GM19240 (cell line): ENCODE measurements at regions not wholly inside any gene's neighbourhood (a gene's known extent, or its start where the extent isn't known, plus 50 kb on each side); places are given as distances from the start of the nearest gene placed in this dataset.
"Not testable (repeated sequence)": the region's sequence is repeated elsewhere in the genome, so short reads cannot be mapped to it uniquely, and the experiment has no call there.

Experiments
- DNase-seq: peaks from one replicate; pipeline ENCODE4 v3.0.0; 2011; ENCODE audit warnings: low spot score; ENCODE audit not compliant: insufficient read length

GRCh38 chr5:96209829-96210228, 223.2 kb downstream of the PCSK1 start:
- no peak for DNase-seq

GRCh38 chr5:96207420-96207819, 225.6 kb downstream of the PCSK1 start:
- DNase-seq, result no peak

DNA sequence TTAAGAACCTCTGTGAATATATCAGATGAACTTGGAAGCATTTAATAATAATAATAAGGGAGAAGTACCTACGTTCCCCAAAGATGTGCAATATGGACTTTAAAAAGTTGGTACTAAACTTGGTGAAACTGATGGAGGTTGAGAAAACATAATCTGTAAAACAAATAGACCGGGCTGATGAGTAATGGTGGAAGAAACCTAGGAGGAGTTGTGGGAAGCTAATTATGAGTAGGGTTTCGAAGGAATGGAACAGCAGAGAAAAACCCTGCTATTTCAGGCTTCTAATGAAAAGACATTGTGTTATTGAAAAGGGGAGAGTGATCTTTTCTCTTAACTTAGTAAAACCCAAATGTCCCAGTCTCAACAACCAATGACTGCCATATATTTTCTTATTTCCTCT, 229.3 kb downstream of the PCSK1 start:
- no peak for DNase-seq

DNA sequence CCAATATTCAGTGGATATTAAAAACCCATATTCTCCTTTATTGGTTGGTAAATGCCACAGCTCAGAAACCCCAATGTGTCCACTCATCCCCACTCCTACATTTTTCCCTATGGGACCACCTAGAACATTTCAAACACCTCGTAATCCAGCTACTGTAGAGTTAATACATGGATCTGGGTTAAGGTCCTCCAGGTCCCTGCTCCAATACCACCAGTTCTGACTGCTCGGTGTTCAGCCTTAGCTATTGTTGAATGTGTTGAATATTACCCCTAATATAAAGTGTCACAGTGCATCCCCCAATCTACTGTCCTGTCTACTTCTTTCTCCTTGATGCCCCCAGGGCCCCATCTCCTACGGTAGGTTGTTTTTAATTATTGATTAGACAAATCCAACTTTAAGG, 231.5 kb downstream of the PCSK1 start:
- DNase-seq, result no peak

DNA sequence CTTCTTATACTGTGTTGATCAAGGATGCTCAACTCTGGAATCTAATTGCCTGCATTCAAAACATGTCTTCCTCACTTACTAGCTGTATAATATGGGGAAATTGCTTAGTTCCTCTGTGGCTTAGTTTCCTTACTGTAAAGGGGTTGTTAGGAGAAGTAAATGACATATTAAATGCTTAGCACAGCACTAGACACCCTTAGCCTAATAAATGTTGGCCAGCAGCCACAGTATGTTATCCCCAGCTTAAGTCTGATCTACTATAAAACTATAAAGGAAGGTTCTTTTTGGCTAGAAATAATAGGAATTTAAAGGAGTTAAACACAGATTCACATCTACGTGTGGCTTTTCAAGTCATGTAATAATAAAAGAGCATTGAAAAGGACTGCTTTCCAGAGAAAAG, 232.4 kb downstream of the PCSK1 start:
- DNase-seq, result no peak

DNA sequence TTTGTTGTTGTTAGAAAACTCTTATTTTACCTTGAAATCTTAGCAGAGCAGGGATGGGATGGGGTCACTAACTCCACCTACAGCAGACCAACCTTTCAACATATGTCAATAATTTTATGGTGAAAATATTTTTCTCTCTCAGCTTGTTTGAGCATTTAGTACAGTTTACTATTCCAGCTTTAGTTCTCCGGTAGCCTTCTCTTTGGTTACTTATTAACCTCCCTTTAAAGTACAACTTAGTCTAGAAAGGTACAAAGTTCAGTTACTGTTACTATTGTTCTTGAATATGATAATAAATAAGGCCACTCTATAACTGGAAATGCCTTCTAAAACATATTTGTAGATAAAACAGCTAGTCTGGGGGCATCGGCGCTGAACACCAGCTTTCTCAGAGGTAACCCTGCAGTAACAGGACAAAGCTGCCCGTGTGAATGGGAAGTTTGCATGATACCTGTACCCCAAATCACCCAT, 233.3 kb downstream of the PCSK1 start:
- no peak for DNase-seq

- DNase-seq, result no peak
Observed at GRCh38 chr5:96198356-96199058, 234.5 kb downstream of the PCSK1 start.

- not testable (repeated sequence) for DNase-seq
Observed at GRCh38 chr5:96197767-96198166, 235.3 kb downstream of the PCSK1 start.

DNA sequence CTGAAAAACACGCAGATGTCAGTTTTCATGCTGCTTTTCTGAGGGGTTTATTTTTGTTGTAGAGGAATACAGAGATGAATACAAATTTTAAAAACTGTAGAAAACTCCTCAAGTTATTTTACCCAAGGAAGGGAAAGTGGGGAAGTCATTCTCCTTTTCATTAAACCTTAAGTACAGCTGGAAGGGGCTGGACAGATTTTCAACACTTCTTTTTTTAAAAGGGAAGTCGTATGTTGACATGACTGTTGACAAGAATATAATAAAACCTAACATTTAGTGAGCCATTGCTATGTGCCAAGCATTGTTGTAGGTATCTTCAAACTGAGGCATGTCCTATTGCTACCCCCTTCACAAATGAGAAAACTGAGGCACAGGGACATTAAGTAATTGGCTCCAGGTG, 235.7 kb upstream of the ELL2 start:
- DNase-seq, result no peak

- DNase-seq, result no peak
Observed at GRCh38 chr5:96196890-96197289, 235.2 kb upstream of the ELL2 start.

GRCh38 chr5:96196407-96196806, 234.8 kb upstream of the ELL2 start:
- no peak for DNase-seq

DNA sequence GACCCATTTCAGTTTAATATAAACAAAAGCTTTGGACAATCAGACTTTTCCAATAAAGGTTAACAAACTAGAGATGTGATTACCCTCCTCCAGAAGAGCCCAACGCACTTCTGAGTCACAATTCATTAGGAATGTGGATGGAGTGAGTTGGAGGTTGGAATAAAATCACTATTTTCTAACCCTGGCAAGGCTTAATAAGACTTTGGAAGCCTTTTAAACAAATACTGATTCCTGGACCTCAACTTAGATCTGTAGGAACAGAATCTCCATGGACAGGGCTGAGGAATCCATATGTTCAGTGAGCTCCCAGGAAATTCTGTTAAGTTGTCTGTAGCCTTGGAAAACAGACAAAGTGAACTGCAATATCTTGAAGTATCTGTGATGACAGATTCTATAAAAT, 233.5 kb upstream of the ELL2 start:
- DNase-seq, result no peak

DNA sequence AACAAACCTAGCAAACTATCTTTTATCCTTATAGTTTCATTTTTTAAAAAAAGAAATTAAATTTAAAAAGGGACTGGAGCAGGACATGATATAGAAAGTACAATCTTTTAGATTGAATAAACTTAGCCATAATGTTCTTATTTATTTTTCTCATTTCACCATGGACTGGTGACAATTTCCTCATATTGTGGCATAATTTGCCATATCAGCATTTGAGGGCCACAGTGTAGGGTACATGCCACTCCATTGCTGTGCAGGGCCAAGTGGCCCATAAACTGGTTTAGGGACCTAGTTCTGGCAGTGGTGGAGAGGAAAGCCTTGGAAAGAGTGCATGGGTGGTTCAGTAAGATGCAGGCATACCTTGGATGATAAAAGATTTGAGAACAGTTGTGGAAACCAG, 232.9 kb upstream of the ELL2 start:
- DNase-seq, result no peak

- DNase-seq, result no peak
Observed at GRCh38 chr5:96193946-96194345, 232.3 kb upstream of the ELL2 start.

DNA sequence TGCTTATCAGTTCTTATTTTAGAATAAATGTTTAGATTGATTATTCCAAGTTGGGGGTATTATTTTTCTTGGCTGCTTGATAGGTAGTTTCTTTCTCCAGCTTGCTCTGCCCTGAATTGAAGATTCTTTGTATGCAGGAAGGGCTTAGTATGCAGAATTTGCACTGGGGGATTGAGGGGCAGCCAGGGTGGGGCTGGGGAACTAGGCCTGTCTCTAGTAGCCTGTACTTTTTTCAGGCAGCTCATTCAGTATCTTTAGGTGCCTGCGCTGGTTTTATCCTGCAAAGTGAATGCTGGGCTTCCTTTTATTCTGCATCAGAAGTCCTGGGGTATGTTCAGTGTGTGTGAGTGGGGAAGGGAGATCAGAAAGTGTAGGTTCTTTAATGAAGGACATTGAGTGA, 228.3 kb upstream of the ELL2 start:
- DNase-seq, result no peak

- DNase-seq, result no peak
Observed at GRCh38 chr5:96189028-96189826, 227.6 kb upstream of the ELL2 start.

GRCh38 chr5:96187309-96188027, 225.8 kb upstream of the ELL2 start:
- no peak for DNase-seq

DNA sequence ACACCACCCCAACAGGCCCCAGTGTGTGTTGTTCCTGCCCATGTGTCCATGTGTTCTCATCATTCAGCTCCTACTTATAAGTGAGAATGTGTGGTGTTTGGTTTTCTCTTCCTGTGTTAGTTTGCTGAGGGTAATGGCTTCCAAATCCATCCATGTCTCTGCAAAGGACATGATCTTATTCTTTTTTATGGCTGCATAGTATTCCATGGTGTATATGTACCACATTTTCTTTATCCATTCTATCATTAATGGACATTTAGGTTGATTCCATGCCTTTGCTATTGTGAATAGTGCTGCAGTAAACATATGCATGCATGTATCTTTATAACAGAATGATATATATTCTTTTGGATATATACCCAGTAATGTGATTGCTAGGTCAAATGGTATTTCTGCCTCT, 222.9 kb upstream of the ELL2 start:
- not testable (repeated sequence) for DNase-seq

DNA sequence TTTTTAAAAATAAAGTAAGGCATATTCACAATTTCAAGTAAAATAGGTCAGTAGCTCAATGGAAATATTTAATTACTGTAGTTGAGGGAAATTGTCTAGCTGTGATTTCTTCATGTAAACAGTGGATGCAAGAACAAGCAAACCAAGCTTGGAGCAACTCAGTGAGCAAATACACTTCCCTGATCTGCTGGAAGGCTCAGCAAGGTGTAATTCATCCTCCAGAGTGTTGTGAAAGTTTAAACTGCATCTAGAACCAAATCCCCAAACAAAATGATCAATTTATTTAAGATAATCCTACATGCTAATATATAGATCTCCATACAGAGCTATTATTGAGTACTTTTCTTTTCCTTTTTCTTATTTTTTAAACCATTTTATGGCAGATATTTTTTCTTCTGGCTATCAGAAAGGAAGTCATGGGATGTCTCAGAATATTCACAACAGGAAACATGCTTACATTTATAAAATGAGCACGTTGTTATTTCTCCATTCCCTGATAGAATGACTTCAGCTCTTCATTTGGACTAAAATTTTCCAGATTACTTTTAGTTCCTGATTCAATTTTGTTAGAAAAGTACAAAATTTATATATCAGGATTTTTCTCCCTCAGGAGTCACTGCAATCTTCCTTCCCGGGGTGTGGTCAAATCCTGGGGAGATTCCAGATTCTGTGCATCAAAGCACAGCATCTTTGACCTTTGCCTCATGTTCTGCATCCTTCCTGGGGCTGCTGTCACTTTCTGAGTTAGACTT, 219.2 kb upstream of the ELL2 start:
- no peak for DNase-seq

DNA sequence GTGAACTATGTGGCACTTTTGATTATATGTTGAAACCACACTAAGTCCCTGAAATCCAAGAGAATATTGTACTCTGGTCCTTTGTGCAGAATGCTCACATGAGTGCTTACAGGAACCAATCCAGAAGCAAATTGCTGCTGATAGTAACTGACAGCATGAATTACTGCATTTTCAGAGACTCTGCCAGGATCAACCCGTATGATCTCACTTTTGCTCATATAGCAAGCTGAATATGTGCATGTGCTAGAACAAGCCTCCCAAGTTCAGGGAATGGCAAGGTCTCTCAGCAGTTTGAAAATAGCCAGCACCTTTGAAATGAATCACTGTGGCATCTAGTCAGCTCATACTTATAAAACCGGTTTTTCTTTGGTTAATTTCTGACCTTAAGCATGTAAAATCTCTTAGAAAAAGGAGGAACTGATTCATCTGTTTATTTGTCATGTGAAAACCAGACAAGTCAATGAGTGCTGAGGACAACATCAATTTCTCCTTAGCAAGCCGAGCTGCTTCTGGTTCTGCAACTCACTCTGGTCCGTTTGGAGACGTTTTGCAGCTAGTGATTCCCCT, 215.7 kb upstream of the ELL2 start:
- DNase-seq, result peak; percentile 1

DNA sequence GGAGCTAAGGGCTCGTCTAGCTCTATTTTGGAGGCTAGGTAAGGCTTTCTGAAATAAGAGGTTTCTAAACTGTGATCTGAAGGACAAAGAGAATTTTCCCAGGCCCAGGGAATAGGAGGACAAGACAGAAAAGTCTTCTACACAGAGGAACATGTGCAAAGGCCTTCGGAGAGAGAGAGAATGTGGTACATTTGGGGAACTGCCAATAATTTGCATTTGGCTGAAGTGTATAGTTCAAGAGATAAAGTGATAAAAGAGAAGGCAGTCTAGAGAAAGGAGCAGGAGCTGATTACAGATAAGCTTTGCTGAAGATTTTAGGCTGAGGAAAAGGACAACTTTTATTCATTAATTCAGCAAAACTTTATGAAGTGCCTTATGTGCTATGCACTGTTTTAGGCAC, 214.4 kb upstream of the ELL2 start:
- DNase-seq, result no peak
